AG04449 (cell line): ENCODE measurements at regions not wholly inside any gene's neighbourhood (a gene's known extent, or its start where the extent isn't known, plus 50 kb on each side); places are given as distances from the start of the nearest gene placed in this dataset.
"Not testable (repeated sequence)": the region's sequence is repeated elsewhere in the genome, so short reads cannot be mapped to it uniquely, and the experiment has no call there.

Source experiments
- CTCF ChIA-PET: fragments of 350-600 bp; formaldehyde crosslinking; extraction: SDS; loops from one replicate; lab custom pipeline; 2021; ENCODE audit warnings: antibody characterized with exemption; lab: Yijun Ruan, JAX
- POLR2A ChIA-PET: fragments of 400-600, 350-600 bp; formaldehyde crosslinking; extraction: SDS; loops from one replicate; lab custom pipeline; 2020; ENCODE audit warnings: antibody characterized with exemption, inconsistent platforms; lab: Yijun Ruan, JAX
- DNase-seq: peaks from one replicate; pipeline ENCODE4 v3.0.0-alpha.2; 2010; ENCODE audit warnings: low read depth, low spot score
- H3K4me3 ChIP-seq: 2 replicates; pipeline ENCODE4 v1.5.1; 2011; ENCODE audit warnings: low read depth, mild to moderate bottlenecking, control low read depth, low read length
- CTCF ChIP-seq: IDR thresholded peaks from one replicate; pipeline ENCODE4 v1.5.1; 2011; ENCODE audit warnings: mild to moderate bottlenecking, moderate library complexity, low read length, control low read depth, inconsistent platforms; ENCODE audit not compliant: insufficient read depth; ENCODE audit errors: missing control alignments

DNA sequence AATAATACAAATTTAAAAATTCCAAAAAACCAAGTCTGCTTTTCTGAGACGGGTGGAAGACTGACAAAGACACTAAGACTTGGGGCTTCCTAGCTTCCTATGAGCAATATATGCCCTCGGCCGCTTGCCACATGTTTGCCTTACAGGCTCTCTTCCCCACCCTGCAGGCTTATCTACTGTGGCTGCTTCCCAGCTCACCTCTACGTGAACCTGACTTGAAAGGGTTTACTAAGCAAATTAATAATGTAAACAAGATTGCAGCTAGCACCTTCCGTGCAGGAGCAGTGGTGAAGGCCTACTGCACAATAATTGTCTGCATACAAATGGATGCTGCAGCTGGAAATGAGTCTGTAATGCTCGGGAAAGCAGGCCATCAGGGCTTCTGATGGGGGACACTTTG, 152.9 kb upstream of the DAB1 start:
- CTCF ChIA-PET = no interaction called here
- no peak overlapping the region for H3K4me3 ChIP-seq
- no peak for TF ChIP-seq CTCF
- DNase-seq = no peak
- POLR2A ChIA-PET = no interaction called here

DNA sequence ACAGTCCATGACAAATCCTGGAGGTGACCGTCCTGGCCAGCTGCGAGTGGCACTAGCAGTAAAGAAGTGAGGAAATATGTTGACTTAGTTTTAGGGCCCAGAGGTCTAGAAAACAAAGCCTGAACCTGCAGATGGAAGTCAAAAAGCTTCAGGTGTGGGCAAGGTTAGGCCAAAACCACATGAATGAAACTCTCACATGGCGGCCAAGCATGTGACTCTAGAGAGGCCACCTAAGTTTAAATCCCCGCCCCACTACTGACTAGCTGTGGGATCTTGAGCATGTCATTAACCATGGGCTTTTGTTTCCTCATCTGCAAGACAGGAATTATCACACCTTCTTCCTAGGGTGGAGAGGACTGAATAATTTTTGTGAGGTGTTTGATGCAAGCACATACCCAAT, 148.2 kb upstream of the DAB1 start:
- ChIA-PET POLR2A (no interaction called here), CTCF (no interaction called here)
- TF ChIP-seq CTCF = no peak

DNA sequence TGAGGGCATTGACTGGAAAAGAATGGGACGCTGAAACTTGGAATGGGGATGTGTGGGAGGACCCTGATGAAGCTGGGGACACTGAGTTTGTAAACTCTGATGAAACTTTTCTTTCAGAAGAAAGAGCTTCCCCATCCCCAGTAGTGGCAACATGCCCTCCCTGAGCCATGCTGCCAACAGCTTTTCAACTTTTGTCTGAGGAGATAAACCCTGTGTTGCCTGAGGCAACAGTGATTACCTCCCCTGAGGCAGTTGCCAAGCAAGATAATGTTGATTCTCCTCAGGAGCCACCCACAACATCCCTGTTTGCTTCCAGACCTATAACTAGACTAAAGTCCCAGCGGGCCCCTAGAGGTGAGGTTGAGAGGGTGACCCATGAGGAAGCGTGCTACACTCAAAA, 134.2 kb upstream of the DAB1 start:
- DNase-seq, POLR2A ChIA-PET, H3K4me3 ChIP-seq, CTCF ChIA-PET: not testable (repeated sequence)

More for the DNA sequence above, 148.2 kb upstream of the DAB1 start:
- DNase-seq = no peak
- no peak overlapping the region for H3K4me3 ChIP-seq

GRCh38 chr1:57553666-57554065, 129.8 kb upstream of the DAB1 start:
- CTCF ChIA-PET = no interaction called here
- TF ChIP-seq CTCF = no peak
- POLR2A ChIA-PET = no interaction called here

DNA sequence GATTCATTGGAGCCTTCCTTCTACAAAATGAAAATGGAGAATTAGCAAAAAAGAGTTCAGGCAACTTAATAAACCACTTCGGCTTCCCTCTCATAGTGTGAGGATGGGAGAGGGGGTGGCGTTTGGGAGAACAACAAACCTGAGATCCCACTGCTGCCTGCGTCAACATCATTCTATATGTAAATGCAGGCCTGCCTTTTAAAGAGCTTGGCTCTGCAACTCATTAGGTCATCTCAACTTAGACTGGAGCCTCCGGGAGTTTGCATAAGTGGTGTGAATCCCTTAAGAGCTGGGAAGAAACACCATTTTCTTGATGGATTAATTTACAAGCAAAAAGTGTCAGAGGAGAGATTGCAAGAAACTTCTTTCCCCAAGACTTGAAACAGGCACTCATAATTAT, 127.6 kb upstream of the DAB1 start:
- no peak for DNase-seq
- H3K4me3 ChIP-seq = no peak overlapping the region
- ChIA-PET CTCF (no interaction called here), POLR2A (no interaction called here)
- no peak for TF ChIP-seq CTCF

More at GRCh38 chr1:57553666-57554065, 129.8 kb upstream of the DAB1 start:
- no peak for DNase-seq
- no peak overlapping the region for H3K4me3 ChIP-seq

DNA sequence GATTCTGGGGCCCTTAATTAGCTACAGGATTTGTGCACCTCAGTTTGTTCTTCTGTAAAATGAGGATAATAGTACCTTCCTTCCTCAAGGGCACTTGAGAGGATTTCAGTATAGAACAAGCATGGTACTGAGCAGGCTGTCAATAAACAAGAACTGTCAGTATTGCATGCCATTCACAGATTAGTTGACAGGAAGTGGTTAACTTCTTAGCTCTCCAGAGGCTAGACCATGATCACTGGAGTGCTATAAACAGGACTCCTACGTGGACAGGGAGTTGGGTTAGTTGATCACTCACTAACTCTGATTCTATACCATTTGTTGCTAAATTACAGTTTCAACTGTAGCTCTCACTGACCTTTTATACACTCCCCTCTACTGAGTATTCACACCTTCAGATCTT, 126.2 kb upstream of the DAB1 start:
- DNase-seq = no peak
- no peak overlapping the region for H3K4me3 ChIP-seq
- ChIA-PET POLR2A (no interaction called here), CTCF (no interaction called here)
- no peak for TF ChIP-seq CTCF

- DNase-seq = no peak
- TF ChIP-seq CTCF = no peak
- ChIA-PET POLR2A (no interaction called here), CTCF (no interaction called here)
- no peak overlapping the region for H3K4me3 ChIP-seq
Measured at GRCh38 chr1:57549300-57549699, 125.4 kb upstream of the DAB1 start.
